ENCODE measurements at regions not wholly inside any gene's neighbourhood (a gene's known extent, or its start where the extent isn't known, plus 50 kb on each side); places are given as distances from the start of the nearest gene placed in this dataset.
"Not testable (repeated sequence)": the region's sequence is repeated elsewhere in the genome, so short reads cannot be mapped to it uniquely, and the experiment has no call there.

GRCh38 chr6:163706500-163707087 lies 292.1 kb downstream of the QKI start:
- DNase-seq, result no peak

DNA sequence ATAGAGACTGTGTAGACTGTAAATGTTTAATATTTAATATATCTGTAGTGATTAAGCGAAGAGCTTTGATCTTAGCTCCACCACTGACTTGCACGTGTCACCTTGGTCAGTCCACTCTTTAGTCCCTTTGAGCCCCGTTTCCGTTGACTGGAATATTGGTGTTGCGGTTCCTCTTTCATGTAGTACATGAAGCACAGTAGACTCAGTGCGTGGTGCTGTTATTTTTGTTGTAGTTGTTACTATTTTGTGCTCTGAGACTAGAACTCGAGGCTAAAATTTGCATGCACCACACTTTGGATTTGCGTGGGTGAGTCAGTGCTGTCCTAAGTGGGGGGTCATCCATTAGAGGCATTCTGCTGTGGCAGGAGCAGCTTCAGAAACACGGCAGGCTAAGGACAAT lies 291.4 kb downstream of the QKI start:
- DNase-seq, result no peak

- no peak for DNase-seq
These were observed 288.2 kb downstream of the QKI start for GRCh38 chr6:163702736-163703135.

DNA sequence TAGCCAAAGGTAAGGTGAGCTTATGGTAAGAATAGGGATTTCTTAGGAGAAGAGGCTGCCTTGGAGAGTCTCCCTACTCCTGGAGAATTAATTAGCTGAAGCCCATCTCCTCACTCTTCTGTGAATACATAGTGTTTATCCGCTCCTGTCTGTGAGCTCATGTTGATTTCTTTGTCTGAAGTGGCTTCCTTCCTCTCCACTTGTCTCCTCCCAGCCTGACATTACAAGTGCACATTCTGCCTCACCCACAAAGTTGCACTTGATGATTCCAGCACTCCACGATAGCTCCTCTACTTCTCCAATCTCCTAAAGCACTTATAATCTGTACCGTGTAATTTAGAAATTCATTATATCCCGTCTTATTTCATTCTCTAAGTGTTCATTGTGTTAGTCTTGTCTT lies 287.2 kb downstream of the QKI start:
- no peak for DNase-seq

DNA sequence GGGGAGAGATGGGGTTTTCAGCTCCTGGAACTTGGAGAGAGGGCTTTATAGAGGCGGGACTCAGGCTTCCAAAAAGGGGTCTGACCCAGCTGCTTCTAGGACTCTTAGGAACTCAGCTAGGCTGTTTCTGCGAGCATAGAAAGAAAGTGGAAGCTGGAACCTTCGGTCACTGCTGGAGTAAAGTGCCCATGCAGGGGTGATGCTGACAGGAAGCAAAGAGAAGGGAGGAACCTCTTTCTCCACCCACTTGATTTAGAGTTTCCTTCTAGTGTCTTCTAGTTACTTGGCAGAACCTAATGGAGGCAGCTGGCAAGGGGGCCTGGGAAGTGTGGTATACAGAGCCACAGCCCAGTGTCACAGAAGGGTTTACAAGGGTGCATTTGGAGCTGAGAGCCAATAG lies 283.6 kb downstream of the QKI start:
- DNase-seq, result no peak

- not testable (repeated sequence) for DNase-seq
These were observed 281.8 kb downstream of the QKI start for GRCh38 chr6:163696311-163696710.

- DNase-seq, result no peak
These were observed 280.9 kb downstream of the QKI start for GRCh38 chr6:163695414-163695864.

- DNase-seq, result no peak
These were observed 280.5 kb downstream of the QKI start for GRCh38 chr6:163694988-163695398.

- DNase-seq, result no peak
These were observed 279.6 kb downstream of the QKI start for GRCh38 chr6:163694072-163694471.

DNA sequence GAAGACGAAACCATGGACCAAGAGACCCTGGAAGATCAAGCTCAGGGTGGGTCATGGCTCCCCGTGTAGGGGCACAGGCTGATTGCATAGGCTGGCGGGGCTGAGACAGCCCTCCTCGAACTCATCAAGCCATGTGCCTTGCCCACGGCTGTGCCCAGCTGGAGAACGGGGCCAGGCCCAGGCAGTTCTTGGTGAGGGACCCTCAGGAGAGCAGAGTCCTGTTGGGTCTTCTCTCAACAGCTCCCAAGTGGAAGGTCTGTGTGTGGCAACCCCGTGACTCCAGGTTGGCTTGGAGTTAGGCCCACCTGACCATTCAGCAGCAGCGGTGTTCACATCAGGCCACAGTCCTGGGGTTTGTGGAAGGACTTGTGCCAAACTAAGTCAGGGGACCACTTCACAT lies 276.5 kb downstream of the QKI start:
- DNase-seq, result no peak

- DNase-seq, result no peak
These were observed 274.3 kb downstream of the QKI start for GRCh38 chr6:163688739-163689362.

- DNase-seq, result no peak
These were observed 272.6 kb downstream of the QKI start for GRCh38 chr6:163687075-163687474.

DNA sequence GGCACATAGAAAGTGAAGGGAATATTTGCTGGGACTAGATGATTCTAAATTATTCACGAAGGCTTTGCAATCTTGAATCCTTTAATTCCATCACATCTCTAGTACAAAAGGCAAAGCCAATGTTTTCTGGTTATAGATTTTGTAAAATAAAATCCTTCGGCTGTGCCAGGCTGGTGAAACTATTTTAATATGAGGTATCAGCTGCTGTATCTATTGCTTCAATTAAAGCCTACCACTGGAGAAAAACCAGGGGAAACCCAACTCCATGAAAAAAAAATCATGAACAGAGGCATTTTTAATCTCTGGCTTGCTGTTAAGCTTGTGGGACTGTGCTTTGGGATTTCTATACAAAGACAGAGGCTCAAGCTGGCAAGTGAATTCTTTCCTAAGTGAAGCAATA lies 271.8 kb downstream of the QKI start:
- no peak for DNase-seq

DNA sequence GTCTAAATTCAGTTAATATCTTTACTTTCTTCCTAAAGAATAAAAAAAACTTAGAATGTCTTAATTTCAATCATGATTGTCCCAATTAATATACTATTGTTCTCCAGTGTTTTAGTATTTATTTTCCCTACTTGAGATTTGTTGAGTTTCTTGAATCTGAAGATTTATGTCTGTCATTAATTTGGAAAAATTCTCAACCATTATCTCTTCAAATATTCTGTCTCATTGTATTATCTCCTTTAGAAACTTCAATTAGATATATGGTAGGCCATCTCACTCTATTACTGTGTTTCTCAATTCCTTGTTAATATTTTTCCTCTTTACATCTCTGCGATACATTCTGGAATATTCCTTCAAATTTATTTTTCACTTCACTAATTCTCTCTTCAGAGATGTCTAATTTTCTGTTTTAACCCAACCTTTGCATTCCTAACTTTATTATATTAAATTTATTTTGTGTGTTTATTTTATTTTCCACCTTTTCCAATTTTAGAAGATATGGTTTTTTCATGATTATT lies 268.6 kb downstream of the QKI start:
- no peak for DNase-seq

DNA sequence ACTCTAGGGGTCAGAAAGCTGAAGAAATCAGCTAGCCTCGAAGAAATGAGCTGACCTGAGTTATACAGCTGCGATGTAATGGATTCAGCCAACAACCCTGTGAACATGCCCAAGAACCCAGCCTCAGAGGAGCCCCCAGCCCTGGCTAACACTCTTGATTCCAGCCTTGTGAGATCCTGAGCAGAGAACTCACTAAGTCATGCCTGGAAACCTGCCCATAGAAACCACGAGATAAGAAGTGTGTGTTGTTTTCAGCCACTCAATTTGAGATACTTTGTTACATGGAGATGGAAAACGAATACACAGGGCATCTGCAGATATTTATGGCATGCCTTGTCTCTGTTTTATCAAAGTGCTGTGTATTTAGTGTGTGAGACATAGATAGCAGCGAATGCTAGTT lies 265.2 kb downstream of the QKI start:
- DNase-seq, result no peak

DNA sequence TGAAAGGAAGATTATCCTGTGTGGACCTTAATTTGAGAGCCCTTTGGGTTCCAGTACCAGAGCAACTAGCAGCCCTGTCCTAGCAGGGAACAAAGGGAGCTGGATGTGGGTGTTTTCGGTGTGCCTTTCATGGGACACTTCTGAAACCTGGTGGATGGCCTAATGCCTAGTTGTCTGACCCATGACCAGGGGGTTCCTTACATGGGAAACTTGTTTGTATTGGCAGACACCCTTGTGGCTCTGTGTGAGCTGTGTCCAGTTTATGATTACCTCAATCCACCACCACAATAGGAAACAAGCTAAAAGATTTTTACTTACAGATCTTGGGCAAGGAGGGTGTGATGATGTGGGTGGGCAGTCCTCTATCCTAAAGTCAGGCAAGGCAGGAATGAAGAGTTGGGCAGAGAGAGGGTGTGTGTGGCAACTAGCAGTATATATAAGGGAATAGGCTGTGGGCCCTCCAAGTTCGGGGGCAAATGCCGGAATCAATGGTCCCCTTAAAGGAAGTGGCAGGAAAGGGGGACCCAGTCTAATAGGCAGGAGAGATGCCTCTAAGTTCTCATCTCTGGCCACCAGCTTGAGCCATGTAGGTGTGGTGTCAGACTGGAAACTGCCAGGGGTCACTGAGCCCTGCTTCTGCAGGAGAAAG lies 264.6 kb downstream of the QKI start:
- no peak for DNase-seq

DNA sequence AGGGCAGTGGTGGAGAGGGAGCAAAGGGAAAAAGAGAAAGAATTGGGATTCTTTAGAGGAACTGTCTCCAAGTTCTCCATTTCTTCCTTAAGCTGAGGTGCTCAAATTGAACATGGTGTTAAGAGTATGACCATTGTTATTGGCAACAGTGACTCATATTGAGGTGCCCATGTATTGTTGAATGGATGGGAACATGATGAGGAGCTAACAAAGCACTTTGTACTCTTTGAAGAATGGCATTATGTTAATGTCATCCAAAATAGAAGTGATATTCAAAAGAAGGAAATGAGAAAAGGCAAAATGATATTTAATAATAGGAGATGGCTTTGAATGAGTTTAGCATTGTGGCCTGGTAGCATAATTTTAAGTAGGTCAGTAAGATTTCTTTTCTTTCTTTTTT lies 261.1 kb downstream of the QKI start:
- no peak for DNase-seq

DNA sequence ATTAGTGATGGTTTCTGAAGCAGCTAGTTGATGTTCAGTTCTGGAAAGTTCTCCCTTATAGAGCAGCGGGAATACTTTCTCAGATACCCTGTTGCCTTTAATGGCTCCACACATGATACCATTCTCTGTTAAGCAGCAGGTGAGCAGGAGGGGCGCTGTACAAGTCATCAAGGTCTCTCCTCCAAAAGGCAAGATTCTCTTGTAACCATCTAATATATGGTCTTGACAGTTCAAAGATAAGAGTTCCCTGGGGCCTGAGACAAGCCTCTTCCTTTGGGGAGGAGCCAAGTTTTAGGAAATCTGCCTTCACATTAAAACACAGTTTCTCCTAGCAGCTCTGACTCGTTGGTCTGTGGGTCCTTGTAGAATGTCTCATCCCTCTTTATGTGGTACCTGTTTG lies 258.2 kb downstream of the QKI start:
- DNase-seq, result no peak

GRCh38 chr6:163671791-163672190 lies 257.3 kb downstream of the QKI start:
- DNase-seq, result no peak

- no peak for DNase-seq
These were observed 256.8 kb downstream of the QKI start for GRCh38 chr6:163671355-163671754.

GRCh38 chr6:163670336-163670735 lies 255.8 kb downstream of the QKI start:
- DNase-seq, result no peak

GRCh38 chr6:163668061-163668426 lies 253.5 kb downstream of the QKI start:
- DNase-seq, result no peak

DNA sequence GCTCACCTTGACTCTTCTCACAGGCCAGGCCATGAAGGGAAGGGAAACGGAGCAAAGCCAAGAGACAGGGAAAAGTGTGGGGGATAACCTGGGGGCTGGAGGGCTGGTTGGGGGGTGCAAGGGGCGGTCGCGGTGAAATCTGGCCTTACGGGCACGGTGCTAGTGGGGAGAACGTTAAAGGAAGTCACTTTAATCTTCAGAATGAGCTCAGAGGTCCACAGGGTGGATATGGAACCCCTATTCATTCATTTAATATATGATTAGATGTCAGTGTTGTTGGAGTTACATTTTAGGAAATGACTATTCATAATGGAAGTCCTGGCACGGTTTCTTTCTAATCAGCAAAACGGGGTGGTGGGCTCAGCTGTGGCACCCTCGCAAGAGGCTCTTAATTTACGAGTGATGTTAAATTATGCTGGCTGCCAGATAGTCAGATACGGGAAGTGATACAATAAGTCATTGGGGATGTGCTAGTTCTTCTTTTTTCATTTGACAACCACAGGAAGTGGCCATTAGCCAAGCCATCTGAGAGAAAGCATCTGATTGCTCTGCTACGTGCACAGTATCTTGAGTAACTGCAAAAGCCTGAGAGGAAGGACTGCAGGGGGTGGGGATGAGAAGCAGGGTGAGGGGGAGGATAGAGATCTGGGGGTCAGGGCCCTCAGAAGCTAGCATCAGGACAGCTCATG lies 253.0 kb downstream of the QKI start:
- peak; percentile 37 to 67 for DNase-seq

GRCh38 chr6:163665464-163665863 lies 250.9 kb downstream of the QKI start:
- DNase-seq, result no peak
